Spleen (tissue), 11 donors: ENCODE measurements at regions not wholly inside any gene's neighbourhood (a gene's known extent, or its start where the extent isn't known, plus 50 kb on each side); places are given as distances from the start of the nearest gene placed in this dataset.

Experiments used
- DNase-seq: peaks from one replicate; pipeline ENCODE4 v3.0.0-alpha.2; 2020
- H3K27ac ChIP-seq, 8 donors: fragments of 200-600 bp; sonication (generic) in 7 of 8; 1 replicate in 4 of 8; 2 replicates in 4 of 8; pipeline versions ENCODE4 v1.5.0 to v1.8.0; 2016 to 2021; ENCODE audit warnings: inconsistent platforms in 4 of 8, mild to moderate bottlenecking in 4 of 8, moderate library complexity in 1 of 8
- H3K27me3 ChIP-seq, 7 donors: fragments of 200-600 bp; sonication (generic) in 6 of 7; replicated peaks in 1 of 7; 1 replicate in 4 of 7; 2 replicates in 3 of 7; pipeline versions ENCODE4 v1.5.0 to v1.8.0; 2016 to 2021; ENCODE audit warnings: inconsistent platforms in 3 of 7, mild to moderate bottlenecking in 1 of 7
- H3K36me3 ChIP-seq, 6 donors: fragments of 200-600 bp; sonication (generic) in 5 of 6; 1 replicate in 4 of 6; 2 replicates in 2 of 6; pipeline versions ENCODE4 v1.5.0 to v1.8.0; 2016 to 2021; ENCODE audit warnings: inconsistent platforms in 2 of 6
- H3K4me1 ChIP-seq, 6 donors: fragments of 200-600 bp; sonication (generic) in 5 of 6; 1 replicate in 3 of 6; 2 replicates in 3 of 6; pipeline versions ENCODE4 v1.5.0 to v1.8.0; 2016 to 2021; ENCODE audit warnings: inconsistent platforms in 3 of 6
- H3K4me3 ChIP-seq, 8 donors: fragments of 200-600 bp; sonication (generic) in 7 of 8; 1 replicate in 4 of 8; 2 replicates in 4 of 8; pipeline versions ENCODE4 v1.5.0 to v1.8.0; 2016 to 2021; ENCODE audit warnings: inconsistent platforms in 4 of 8, mild to moderate bottlenecking in 4 of 8, moderate library complexity in 2 of 8
- H3K9me3 ChIP-seq, 8 donors: fragments of 200-600 bp; sonication (generic) in 7 of 8; 1 replicate in 4 of 8; 2 replicates in 4 of 8; pipeline versions ENCODE4 v1.5.0 to v1.8.0; 2016 to 2021; ENCODE audit warnings: inconsistent platforms in 4 of 8
- POLR2A ChIP-seq, 3 donors: fragments of 450-650 bp; IDR thresholded peaks; one replicate each; pipeline ENCODE4 v1.5.1; 2017; ENCODE audit warnings: antibody characterized with exemption in 3 of 3, mild to moderate bottlenecking in 1 of 3
- POLR2AphosphoS5 ChIP-seq, 3 donors: sonication (generic); formaldehyde crosslinking; IDR thresholded peaks; one replicate each; pipeline ENCODE4 v1.5.1; 2017; ENCODE audit warnings: antibody characterized with exemption in 3 of 3
- WGBS, 5 donors: extraction: QIAGEN DNeasy Blood & Tissue Kit in 3 of 5; methylation state at CpG; one replicate each; pipeline versions ENCODE4 v1.1.5 to v1.1.7; 2013 to 2018; 5-methylcytosine and 5-hydroxymethylcytosine counted together
- intact Hi-C: fragments of 100-400 bp; cut with DNase I; formaldehyde crosslinking; loops from one replicate; pipeline ENCODE4 v1.15.0; 2023; ENCODE audit warnings: low total_unique reads
- TF ChIP-seq, protein P1 (sequence below), 11 experiments: fragments of 200-600 bp in 7 of 11; fragments of 450-650 bp in 4 of 11; sonication (generic) in 4 of 11; IDR thresholded peaks in 8 of 11; conservative IDR thresholded peaks in 3 of 11; 1 replicate in 7 of 11; 2 replicates in 4 of 11; pipeline versions ENCODE4 v1.4.0 to v1.8.0; 2016 to 2021; ENCODE audit warnings: antibody characterized with exemption in 11 of 11, inconsistent platforms in 4 of 11, mild to moderate bottlenecking in 1 of 11
- donor health status: healthy with polysubstance abuse.
- donor health status: DM: no; HTN: no; CAD: no; lungs with moderate emphysema.
- donor health status: DM: no; HTN: no; CAD: no.
- donor health status: Bipolar disorder and iron deficiency.
- donor health status: healthy.
- donor health status: DM: no; HTN: no; CAD: no.
- donor health status: DM: yes; HTN: yes; CAD: no.

GRCh38 chr2:155176345-155176744, 477.9 kb downstream of the KCNJ3 start:
- Histone ChIP-seq H3K27me3 (no peaks in the 10 kb centered on the region), H3K4me3 (no peak overlapping the region), H3K4me1 (no peaks in the 10 kb centered on the region), H3K9me3 (peaks cover 0 to 12% (median 3%) of the 10 kb centered on the region in 8 donors), H3K27ac (no peak overlapping the region), H3K36me3 (no peaks in the 10 kb centered on the region)
- intact Hi-C loops, result no loop called here
- TF ChIP-seq POLR2A (IDR thresholded peaks at IDR 0.05) (no peak), POLR2AphosphoS5 (IDR thresholded peaks at IDR 0.05) (no peak)
- TF ChIP-seq, protein P1, sequence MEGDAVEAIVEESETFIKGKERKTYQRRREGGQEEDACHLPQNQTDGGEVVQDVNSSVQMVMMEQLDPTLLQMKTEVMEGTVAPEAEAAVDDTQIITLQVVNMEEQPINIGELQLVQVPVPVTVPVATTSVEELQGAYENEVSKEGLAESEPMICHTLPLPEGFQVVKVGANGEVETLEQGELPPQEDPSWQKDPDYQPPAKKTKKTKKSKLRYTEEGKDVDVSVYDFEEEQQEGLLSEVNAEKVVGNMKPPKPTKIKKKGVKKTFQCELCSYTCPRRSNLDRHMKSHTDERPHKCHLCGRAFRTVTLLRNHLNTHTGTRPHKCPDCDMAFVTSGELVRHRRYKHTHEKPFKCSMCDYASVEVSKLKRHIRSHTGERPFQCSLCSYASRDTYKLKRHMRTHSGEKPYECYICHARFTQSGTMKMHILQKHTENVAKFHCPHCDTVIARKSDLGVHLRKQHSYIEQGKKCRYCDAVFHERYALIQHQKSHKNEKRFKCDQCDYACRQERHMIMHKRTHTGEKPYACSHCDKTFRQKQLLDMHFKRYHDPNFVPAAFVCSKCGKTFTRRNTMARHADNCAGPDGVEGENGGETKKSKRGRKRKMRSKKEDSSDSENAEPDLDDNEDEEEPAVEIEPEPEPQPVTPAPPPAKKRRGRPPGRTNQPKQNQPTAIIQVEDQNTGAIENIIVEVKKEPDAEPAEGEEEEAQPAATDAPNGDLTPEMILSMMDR (IDR thresholded peaks at IDR 0.05 in 8 of 11, conservative IDR thresholded peaks at IDR 0.05 in 3 of 11), result no peak
- no peak for DNase-seq
- WGBS, 5 donors, result 53 to 73% (median 70%) methylated on average over 1 of the region's 1 CpG

DNA sequence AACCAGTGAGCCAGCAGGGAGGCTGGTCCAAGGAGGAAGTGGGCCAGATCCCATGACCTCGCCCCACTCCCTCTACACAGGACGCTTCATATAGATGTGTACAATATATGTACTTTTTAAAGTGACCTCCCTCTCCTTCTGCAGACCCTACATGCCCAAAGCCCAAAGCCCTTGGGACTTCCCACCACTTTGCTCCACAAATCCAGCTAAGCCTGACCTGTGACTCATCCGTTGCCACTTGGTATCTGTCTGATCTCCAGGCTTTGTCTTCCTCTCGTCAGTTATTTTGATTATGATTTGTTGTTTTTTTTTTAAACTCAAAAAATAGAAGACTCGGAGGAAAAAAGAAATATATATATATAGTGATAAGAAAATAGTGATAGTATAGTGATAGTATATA, 470.8 kb downstream of the KCNJ3 start:
- no peak overlapping the region for H3K27ac ChIP-seq
- no peaks in the 10 kb centered on the region for H3K27me3 ChIP-seq
- no peak for DNase-seq
- H3K4me3 ChIP-seq, result no peak overlapping the region
- H3K4me1 ChIP-seq, result no peaks in the 10 kb centered on the region
- intact Hi-C loops, result no loop called here
- 81 to 91% (median 84%) methylated on average over 5 of the region's 5 CpGs for WGBS, 5 donors
- TF ChIP-seq, protein P1 (IDR thresholded peaks at IDR 0.05 in 8 of 11, conservative IDR thresholded peaks at IDR 0.05 in 3 of 11), result no peak
- no peak for TF ChIP-seq POLR2A (IDR thresholded peaks at IDR 0.05)
- H3K9me3 ChIP-seq, result no peaks in the 10 kb centered on the region
- H3K36me3 ChIP-seq, result no peaks in the 10 kb centered on the region

DNA sequence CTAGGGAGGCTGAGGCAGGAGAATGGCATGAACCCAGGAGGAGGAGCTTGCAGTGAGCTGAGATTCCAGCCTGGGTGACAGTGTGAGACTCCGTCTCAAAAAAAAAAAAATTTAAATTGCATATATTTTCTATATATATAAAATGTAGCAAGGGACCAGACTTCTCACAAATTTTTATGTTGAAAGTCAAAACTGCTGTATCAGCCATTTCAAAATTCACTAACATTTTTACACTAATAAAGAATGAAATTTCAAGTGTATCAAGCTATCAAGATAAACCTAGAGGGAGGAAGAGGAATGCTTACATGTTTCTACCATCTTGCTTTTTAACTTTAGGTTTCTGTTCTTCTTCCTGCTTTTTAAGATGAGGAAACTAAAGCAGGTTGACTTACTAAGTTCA, 464.0 kb downstream of the KCNJ3 start:
- TF ChIP-seq, protein P1 (IDR thresholded peaks at IDR 0.05 in 8 of 11, conservative IDR thresholded peaks at IDR 0.05 in 3 of 11), result no peak
- TF ChIP-seq POLR2AphosphoS5 (IDR thresholded peaks at IDR 0.05) (no peak), POLR2A (IDR thresholded peaks at IDR 0.05) (no peak)
- H3K9me3 ChIP-seq, result peaks cover 0 to 6% (median 0%) of the 10 kb centered on the region in 8 donors
- no peak for DNase-seq
- 82 to 96% (median 92%) methylated on average over 1 of the region's 1 CpG for WGBS, 5 donors
- no peak overlapping the region for H3K27ac ChIP-seq
- H3K4me1 ChIP-seq, result no peaks in the 10 kb centered on the region
- intact Hi-C loops, result no loop called here
- no peaks in the 10 kb centered on the region for H3K36me3 ChIP-seq
- no peaks in the 10 kb centered on the region for H3K27me3 ChIP-seq
- no peak overlapping the region for H3K4me3 ChIP-seq

DNA sequence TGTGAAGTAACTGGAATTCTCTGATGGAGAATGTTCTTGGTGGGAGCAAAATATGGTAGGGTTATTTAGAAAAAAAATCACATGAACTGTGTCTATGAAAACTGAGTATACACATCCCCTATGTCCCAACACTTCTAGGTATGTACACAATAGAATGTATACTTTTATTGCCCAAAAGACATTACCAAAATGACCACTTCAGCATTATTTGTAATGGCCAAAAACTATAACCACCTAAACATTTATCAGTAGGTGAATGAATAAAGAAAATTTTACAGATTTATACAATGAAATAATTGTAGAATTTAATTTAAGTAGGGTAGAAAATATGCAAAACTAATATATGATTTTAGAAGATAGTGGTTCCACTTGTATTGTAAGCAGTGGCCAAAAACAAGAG, 462.8 kb downstream of the KCNJ3 start:
- no peak for DNase-seq
- Histone ChIP-seq H3K27me3 (no peaks in the 10 kb centered on the region), H3K27ac (no peak overlapping the region), H3K4me1 (no peaks in the 10 kb centered on the region), H3K4me3 (no peak overlapping the region), H3K36me3 (no peaks in the 10 kb centered on the region), H3K9me3 (peaks cover 0 to 6% (median 0%) of the 10 kb centered on the region in 8 donors)
- TF ChIP-seq, protein P1 (IDR thresholded peaks at IDR 0.05 in 8 of 11, conservative IDR thresholded peaks at IDR 0.05 in 3 of 11), result no peak
- TF ChIP-seq POLR2A (IDR thresholded peaks at IDR 0.05), result no peak
- no peak for TF ChIP-seq POLR2AphosphoS5 (IDR thresholded peaks at IDR 0.05)
- intact Hi-C loops, result no loop called here
